HCT116 (cell line): ENCODE measurements at regions not wholly inside any gene's neighbourhood (a gene's known extent, or its start where the extent isn't known, plus 50 kb on each side); places are given as distances from the start of the nearest gene placed in this dataset.

ENCODE experiments used
- ATAC-seq: fragments of 200-7000 bp; cut with Tn5 transposase; 2 replicates; pipeline ENCODE4 v1.9.1; 2020; ENCODE audit warnings: mild to moderate bottlenecking, moderate library complexity
- BruUV-seq: library from RNA; stranded (reverse); fragments of 400-500 nt; replicated peaks from 2 replicates; lab custom pipeline; 2021; lab: Mats Ljungman, UMichigan
- CTCF ChIA-PET: fragments of 300-600 bp; sonication (Branson Sonifier 250); formaldehyde crosslinking; loops from one replicate; lab custom pipeline; 2021; ENCODE audit warnings: antibody characterized with exemption; lab: Charles Lee
- POLR2A ChIA-PET: fragments of 300-600, 350-600 bp; sonication (Branson Sonifier 250); formaldehyde crosslinking; loops from one replicate; lab custom pipeline; 2021; ENCODE audit warnings: antibody characterized with exemption; lab: Charles Lee
- RAD21 ChIA-PET, 2 experiments: fragments of 300-600 bp; sonication (Branson Sonifier 250); formaldehyde crosslinking; loops; one replicate each; lab custom pipeline; 2023; ENCODE audit warnings: low total read pairs in 2 of 2; ENCODE audit not compliant: uncharacterized antibody in 2 of 2, unreplicated experiment in 2 of 2, low non-redundant PET in 1 of 2; lab: Charles Lee
- DNase-seq: peaks from one replicate; pipeline ENCODE4 v3.0.0-alpha.2; 2010; ENCODE audit warnings: low read depth, low spot score
- H2AFZ ChIP-seq: fragments of 200-600 bp; shearing (Covaris generic), sonication (generic); 2 replicates; pipeline ENCODE4 v1.6.1; 2017; ENCODE audit warnings: low read depth, mixed run types, mixed read lengths, antibody characterized with exemption, low read length; ENCODE audit not compliant: poor library complexity, severe bottlenecking
- H3K27ac ChIP-seq: 2 replicates; pipeline ENCODE4 v1.5.1; 2012; ENCODE audit warnings: low read depth, low read length
- H3K27me3 ChIP-seq: fragments of 200-600 bp; sonication (generic); 2 replicates; pipeline ENCODE4 v1.6.1; 2016; ENCODE audit warnings: mixed run types, low read length, mixed read lengths; ENCODE audit not compliant: insufficient read depth
- H3K36me3 ChIP-seq, 2 experiments: fragments of 200-500 bp in 1 of 2; fragments of 200-600 bp in 1 of 2; sonication (Bioruptor generic) in 1 of 2; sonication (generic) in 1 of 2; 2 replicates each; pipeline versions ENCODE4 v1.5.1 to v1.6.1; 2014 to 2016; ENCODE audit warnings: low read length in 2 of 2, inconsistent platforms in 1 of 2, mixed read lengths in 1 of 2, mixed run types in 1 of 2; ENCODE audit not compliant: insufficient read depth in 2 of 2, control insufficient read depth in 1 of 2
- H3K4me1 ChIP-seq, 2 experiments: fragments of 200-600 bp in 1 of 2; sonication (generic) in 1 of 2; 2 replicates each; pipeline versions ENCODE4 v1.5.1 to v1.6.1; 2012 to 2017; ENCODE audit warnings: low read length in 2 of 2, inconsistent platforms in 1 of 2, mild to moderate bottlenecking in 1 of 2, mixed read lengths in 1 of 2, mixed run types in 1 of 2, moderate library complexity in 1 of 2; ENCODE audit not compliant: insufficient read depth in 2 of 2, control insufficient read depth in 1 of 2
- H3K4me2 ChIP-seq: fragments of 200-600 bp; sonication (generic); 2 replicates; pipeline ENCODE4 v1.6.1; 2017; ENCODE audit warnings: mixed run types, low read length, mixed read lengths
- H3K4me3 ChIP-seq, 2 experiments: fragments of 200-600 bp in 1 of 2; sonication (generic) in 1 of 2; replicated peaks in 1 of 2; 2 replicates each; pipeline ENCODE4 v1.5.1; 2011 to 2016; ENCODE audit warnings: low read length in 2 of 2, control low read depth in 1 of 2, low read depth in 1 of 2, mild to moderate bottlenecking in 1 of 2, mixed read lengths in 1 of 2, mixed run types in 1 of 2
- H3K79me2 ChIP-seq: fragments of 200-600 bp; sonication (generic); 2 replicates; pipeline ENCODE4 v1.6.1; 2017; ENCODE audit warnings: mild to moderate bottlenecking, mixed run types, low read length, moderate library complexity, mixed read lengths; ENCODE audit not compliant: insufficient read depth
- H3K9ac ChIP-seq: fragments of 200-600 bp; sonication (generic); 2 replicates; pipeline ENCODE4 v1.6.1; 2016; ENCODE audit warnings: low read length, mixed read lengths
- H3K9me2 ChIP-seq: fragments of 200-600 bp; sonication (generic), shearing (Covaris generic); 2 replicates; pipeline ENCODE4 v1.6.1; 2017; ENCODE audit warnings: mixed run types, mild to moderate bottlenecking, moderate library complexity; ENCODE audit not compliant: insufficient read depth
- H3K9me3 ChIP-seq, 2 experiments: fragments of 200-500 bp in 1 of 2; fragments of 200-600 bp in 1 of 2; sonication (Bioruptor generic) in 1 of 2; sonication (generic) in 1 of 2; 2 replicates each; pipeline ENCODE4 v1.6.1; 2014 to 2017; ENCODE audit warnings: low read length in 2 of 2, mixed read lengths in 2 of 2, inconsistent platforms in 1 of 2, low read depth in 1 of 2, mild to moderate bottlenecking in 1 of 2, mixed run types in 1 of 2, moderate library complexity in 1 of 2; ENCODE audit not compliant: control insufficient read depth in 1 of 2, insufficient read depth in 1 of 2
- H4K20me1 ChIP-seq: fragments of 200-600 bp; sonication (generic), shearing (Covaris generic); 2 replicates; pipeline ENCODE4 v1.6.1; 2017; ENCODE audit warnings: mixed run types, mild to moderate bottlenecking, moderate library complexity; ENCODE audit not compliant: insufficient read depth
- JUND ChIP-seq: IDR thresholded peaks from 2 replicates; pipeline ENCODE4 v1.6.1; 2012
- POLR2A ChIP-seq: IDR thresholded peaks from 2 replicates; pipeline ENCODE4 v1.7.0; 2011; ENCODE audit warnings: borderline replicate concordance; ENCODE audit not compliant: insufficient read depth, insufficient read length; ENCODE audit errors: extremely low read depth
- POLR2AphosphoS5 ChIP-seq: IDR thresholded peaks from 2 replicates; pipeline ENCODE4 v1.6.1; 2011; ENCODE audit warnings: mild to moderate bottlenecking, low read depth, low read length, moderate library complexity
- RAD21 ChIP-seq: IDR thresholded peaks from 2 replicates; pipeline ENCODE4 v1.6.1; 2012; ENCODE audit warnings: low read depth, mild to moderate bottlenecking
- SRF ChIP-seq: IDR thresholded peaks from 2 replicates; pipeline ENCODE4 v1.6.1; 2012; ENCODE audit warnings: low read depth
- intact Hi-C: fragments of 100-400 bp; cut with micrococcal nuclease; formaldehyde crosslinking; loops from 2 replicates; pipeline ENCODE4 v1.10.0; 2022
- TF ChIP-seq, protein P1 (sequence below): IDR thresholded peaks from 2 replicates; pipeline ENCODE4 v1.6.1; 2011; ENCODE audit warnings: mild to moderate bottlenecking, low read length, moderate library complexity; ENCODE audit not compliant: insufficient replicate concordance; ENCODE audit errors: extremely low read depth
- TF ChIP-seq, protein P2 (sequence below), 3 experiments: fragments of 200-600 bp in 1 of 3; sonication (generic) in 1 of 3; IDR thresholded peaks in 2 of 3; conservative IDR thresholded peaks in 1 of 3; 2 replicates each; pipeline ENCODE4 v1.5.1; 2012 to 2017; ENCODE audit warnings: low read depth in 2 of 3, low read length in 2 of 3, antibody characterized with exemption in 1 of 3, borderline replicate concordance in 1 of 3, control low read depth in 1 of 3, mild to moderate bottlenecking in 1 of 3, mixed read lengths in 1 of 3, mixed run types in 1 of 3, moderate library complexity in 1 of 3; ENCODE audit not compliant: insufficient read depth in 1 of 3

- no peak for ATAC-seq
- DNase-seq = no peak
- Histone ChIP-seq H3K4me2 (no peak overlapping the region), H3K9me3 (peaks cover 0 to 3% of the 10 kb centered on the region in 2 experiments; a peak in 1 of 4 replicates), H3K9me2 (no peaks in the 10 kb centered on the region), H3K9ac (no peak overlapping the region), H3K36me3 (no peaks in the 10 kb centered on the region; a peak in 1 of 4 replicates), H4K20me1 (no peaks in the 10 kb centered on the region), H3K27ac (no peak overlapping the region), H3K79me2 (no peaks in the 10 kb centered on the region), H3K4me1 (no peaks in the 10 kb centered on the region), H3K4me3 (no peak overlapping the region), H3K27me3 (no peaks in the 10 kb centered on the region), H2AFZ (no peak overlapping the region)
- TF ChIP-seq POLR2A (no peak), POLR2AphosphoS5 (no peak), RAD21 (no peak), JUND (no peak), SRF (no peak)
- TF ChIP-seq, protein P1, sequence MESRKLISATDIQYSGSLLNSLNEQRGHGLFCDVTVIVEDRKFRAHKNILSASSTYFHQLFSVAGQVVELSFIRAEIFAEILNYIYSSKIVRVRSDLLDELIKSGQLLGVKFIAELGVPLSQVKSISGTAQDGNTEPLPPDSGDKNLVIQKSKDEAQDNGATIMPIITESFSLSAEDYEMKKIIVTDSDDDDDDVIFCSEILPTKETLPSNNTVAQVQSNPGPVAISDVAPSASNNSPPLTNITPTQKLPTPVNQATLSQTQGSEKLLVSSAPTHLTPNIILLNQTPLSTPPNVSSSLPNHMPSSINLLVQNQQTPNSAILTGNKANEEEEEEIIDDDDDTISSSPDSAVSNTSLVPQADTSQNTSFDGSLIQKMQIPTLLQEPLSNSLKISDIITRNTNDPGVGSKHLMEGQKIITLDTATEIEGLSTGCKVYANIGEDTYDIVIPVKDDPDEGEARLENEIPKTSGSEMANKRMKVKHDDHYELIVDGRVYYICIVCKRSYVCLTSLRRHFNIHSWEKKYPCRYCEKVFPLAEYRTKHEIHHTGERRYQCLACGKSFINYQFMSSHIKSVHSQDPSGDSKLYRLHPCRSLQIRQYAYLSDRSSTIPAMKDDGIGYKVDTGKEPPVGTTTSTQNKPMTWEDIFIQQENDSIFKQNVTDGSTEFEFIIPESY = no peak
- TF ChIP-seq, protein P2, sequence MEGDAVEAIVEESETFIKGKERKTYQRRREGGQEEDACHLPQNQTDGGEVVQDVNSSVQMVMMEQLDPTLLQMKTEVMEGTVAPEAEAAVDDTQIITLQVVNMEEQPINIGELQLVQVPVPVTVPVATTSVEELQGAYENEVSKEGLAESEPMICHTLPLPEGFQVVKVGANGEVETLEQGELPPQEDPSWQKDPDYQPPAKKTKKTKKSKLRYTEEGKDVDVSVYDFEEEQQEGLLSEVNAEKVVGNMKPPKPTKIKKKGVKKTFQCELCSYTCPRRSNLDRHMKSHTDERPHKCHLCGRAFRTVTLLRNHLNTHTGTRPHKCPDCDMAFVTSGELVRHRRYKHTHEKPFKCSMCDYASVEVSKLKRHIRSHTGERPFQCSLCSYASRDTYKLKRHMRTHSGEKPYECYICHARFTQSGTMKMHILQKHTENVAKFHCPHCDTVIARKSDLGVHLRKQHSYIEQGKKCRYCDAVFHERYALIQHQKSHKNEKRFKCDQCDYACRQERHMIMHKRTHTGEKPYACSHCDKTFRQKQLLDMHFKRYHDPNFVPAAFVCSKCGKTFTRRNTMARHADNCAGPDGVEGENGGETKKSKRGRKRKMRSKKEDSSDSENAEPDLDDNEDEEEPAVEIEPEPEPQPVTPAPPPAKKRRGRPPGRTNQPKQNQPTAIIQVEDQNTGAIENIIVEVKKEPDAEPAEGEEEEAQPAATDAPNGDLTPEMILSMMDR (IDR thresholded peaks at IDR 0.05 in 2 of 3, conservative IDR thresholded peaks at IDR 0.05 in 1 of 3; ENCODE audit: borderline replicate concordance in 1 of 3, insufficient read depth in 1 of 3, low read depth in 2 of 3, low read length in 2 of 3) = no peak
- no TSS peak for BruUV-seq
- POLR2A ChIA-PET = no interaction called here
- RAD21 ChIA-PET = no interaction called here
- CTCF ChIA-PET = no interaction called here
- intact Hi-C loops = no loop called here
These were observed 360.4 kb upstream of the CPEB2 start for GRCh38 chr4:14641871-14642270.
